GM18499 (cell line): ENCODE measurements at regions not wholly inside any gene's neighbourhood (a gene's known extent, or its start where the extent isn't known, plus 50 kb on each side); places are given as distances from the start of the nearest gene placed in this dataset.
"Not testable (repeated sequence)": the region's sequence is repeated elsewhere in the genome, so short reads cannot be mapped to it uniquely, and the experiment has no call there.

Source experiments
- ATAC-seq: cut with Tn5 transposase; IDR thresholded peaks from one replicate; pipeline ENCODE4 v1.9.1; 2021; ENCODE audit warnings: moderate number of reproducible peaks; ENCODE audit not compliant: insufficient read depth, unreplicated experiment

GRCh38 chr5:18602402-18602801, 968.1 kb downstream of the TAF11L14 start:
- no peak for ATAC-seq

GRCh38 chr5:18605186-18605585, 970.9 kb downstream of the TAF11L14 start:
- no peak for ATAC-seq

GRCh38 chr5:18607570-18607969, 973.3 kb downstream of the TAF11L14 start:
- no peak for ATAC-seq

- ATAC-seq = not testable (repeated sequence)
Observed at GRCh38 chr5:18617191-18617590, 982.9 kb downstream of the TAF11L14 start.

- ATAC-seq = no peak
Observed at GRCh38 chr5:18630458-18631045, 996.3 kb downstream of the TAF11L14 start.

- no peak for ATAC-seq
Observed at GRCh38 chr5:18652404-18653215, 1018.4 kb downstream of the TAF11L14 start.

GRCh38 chr5:18653216-18653752, 1019.0 kb downstream of the TAF11L14 start:
- ATAC-seq = no peak

GRCh38 chr5:18660511-18660910, 1026.3 kb downstream of the TAF11L14 start:
- no peak for ATAC-seq

- no peak for ATAC-seq
Observed at GRCh38 chr5:18662231-18662630, 1028.0 kb downstream of the TAF11L14 start.

- ATAC-seq = not testable (repeated sequence)
Observed at GRCh38 chr5:18674212-18674611, 1040.0 kb downstream of the TAF11L14 start.

GRCh38 chr5:18675041-18675440, 1040.8 kb downstream of the TAF11L14 start:
- no peak for ATAC-seq

- ATAC-seq = no peak
Observed at GRCh38 chr5:18686253-18686652, 1052.0 kb downstream of the TAF11L14 start.

GRCh38 chr5:18687429-18687828, 1053.2 kb downstream of the TAF11L14 start:
- ATAC-seq = no peak

- no peak for ATAC-seq
Observed at GRCh38 chr5:18699681-18700080, 1065.4 kb downstream of the TAF11L14 start.

GRCh38 chr5:18702821-18703220, 1068.6 kb downstream of the TAF11L14 start:
- ATAC-seq = no peak

GRCh38 chr5:18712936-18713485, 1078.8 kb downstream of the TAF11L14 start:
- no peak for ATAC-seq

GRCh38 chr5:18720002-18720401, 1085.7 kb downstream of the TAF11L14 start:
- no peak for ATAC-seq

GRCh38 chr5:18732556-18733479, 1098.6 kb downstream of the TAF11L14 start:
- no peak for ATAC-seq

GRCh38 chr5:18736051-18736398, 1101.8 kb downstream of the TAF11L14 start:
- no peak for ATAC-seq

GRCh38 chr5:18736736-18737135, 1102.5 kb downstream of the TAF11L14 start:
- ATAC-seq = not testable (repeated sequence)
